ENCODE measurements at regions not wholly inside any gene's neighbourhood (a gene's known extent, or its start where the extent isn't known, plus 50 kb on each side); places are given as distances from the start of the nearest gene placed in this dataset.

- DNase-seq: no peak
Observed at GRCh38 chr9:134487066-134487710, 154.4 kb upstream of the COL5A1 start.

- DNase-seq: no peak
Observed at GRCh38 chr9:134488331-134489280, 153.0 kb upstream of the COL5A1 start.

- DNase-seq: no peak
Observed at GRCh38 chr9:134489621-134490408, 151.8 kb upstream of the COL5A1 start.

GRCh38 chr9:134490446-134490845 is 151.2 kb upstream of the COL5A1 start:
- DNase-seq: no peak

- DNase-seq: no peak
Observed at GRCh38 chr9:134491196-134491835, 150.3 kb upstream of the COL5A1 start.

- DNase-seq: no peak
Observed at GRCh38 chr9:134491856-134492255, 149.7 kb upstream of the COL5A1 start.

- DNase-seq: no peak
Observed at GRCh38 chr9:134492281-134492691, 149.3 kb upstream of the COL5A1 start.

GRCh38 chr9:134492721-134493460 is 148.7 kb upstream of the COL5A1 start:
- DNase-seq: no peak

GRCh38 chr9:134493461-134494272 is 147.9 kb upstream of the COL5A1 start:
- DNase-seq: no peak

GRCh38 chr9:134494273-134494815 is 147.3 kb upstream of the COL5A1 start:
- DNase-seq: no peak

- DNase-seq: no peak
Observed at GRCh38 chr9:134494905-134495304, 146.7 kb upstream of the COL5A1 start.

GRCh38 chr9:134495881-134496412 is 145.7 kb upstream of the COL5A1 start:
- DNase-seq: no peak

GRCh38 chr9:134496413-134497282 is 145.0 kb upstream of the COL5A1 start:
- DNase-seq: no peak

- DNase-seq: no peak
Observed at GRCh38 chr9:134497283-134497860, 144.2 kb upstream of the COL5A1 start.

GRCh38 chr9:134498814-134499166 is 142.8 kb upstream of the COL5A1 start:
- DNase-seq: no peak

GRCh38 chr9:134500931-134501760 is 140.5 kb upstream of the COL5A1 start:
- DNase-seq: no peak

GRCh38 chr9:134501761-134502265 is 139.8 kb upstream of the COL5A1 start:
- no peak for DNase-seq

- DNase-seq: no peak
Observed at GRCh38 chr9:134502266-134502791, 139.3 kb upstream of the COL5A1 start.
